Astrocyte of the spinal cord (primary cell): ENCODE measurements at regions not wholly inside any gene's neighbourhood (a gene's known extent, or its start where the extent isn't known, plus 50 kb on each side); places are given as distances from the start of the nearest gene placed in this dataset.

Experiments used
- DNase-seq: peaks from one replicate; pipeline ENCODE4 v3.0.0; 2011; ENCODE audit warnings: low read depth, low spot score
- H3K4me3 ChIP-seq: 2 replicates; pipeline ENCODE4 v1.5.1; 2011; ENCODE audit warnings: low read depth, mild to moderate bottlenecking, low read length, moderate library complexity
- CTCF ChIP-seq: IDR thresholded peaks from 2 replicates; pipeline ENCODE4 v1.5.1; 2012; ENCODE audit warnings: low read depth, mild to moderate bottlenecking, low read length, inconsistent platforms
- in situ Hi-C: cut with HindIII; loops from 2 replicates; pipeline ENCODE4 v1.10.0; 2017; ENCODE audit warnings: low sequenced_read_pairs

GRCh38 chr12:42698213-42698612, 108.7 kb upstream of the PRICKLE1 start:
- no peak for TF ChIP-seq CTCF
- in situ Hi-C loops = no loop called here
- no peak overlapping the region for H3K4me3 ChIP-seq
- no peak for DNase-seq

GRCh38 chr12:42696406-42697149, 107.0 kb upstream of the PRICKLE1 start:
- DNase-seq = peak; percentile 24
- in situ Hi-C loops = no loop called here
- no peak for TF ChIP-seq CTCF
- no peak overlapping the region for H3K4me3 ChIP-seq

- in situ Hi-C loops = no loop called here
- no peak for DNase-seq
- H3K4me3 ChIP-seq = no peak overlapping the region
- TF ChIP-seq CTCF = no peak
Observed at GRCh38 chr12:42695490-42695995, 106.0 kb upstream of the PRICKLE1 start.

GRCh38 chr12:42692749-42693148, 103.2 kb upstream of the PRICKLE1 start:
- in situ Hi-C loops = no loop called here
- H3K4me3 ChIP-seq = no peak overlapping the region
- no peak for TF ChIP-seq CTCF
- DNase-seq = no peak

GRCh38 chr12:42691991-42692557, 102.5 kb upstream of the PRICKLE1 start:
- DNase-seq = no peak
- TF ChIP-seq CTCF = no peak
- H3K4me3 ChIP-seq = no peak overlapping the region
- in situ Hi-C loops = no loop called here

- in situ Hi-C loops = no loop called here
- TF ChIP-seq CTCF = no peak
- H3K4me3 ChIP-seq = no peak overlapping the region
- DNase-seq = no peak
Observed at GRCh38 chr12:42690264-42690663, 100.7 kb upstream of the PRICKLE1 start.
